Mucosa of descending colon (tissue), 3 donors: ENCODE measurements at regions not wholly inside any gene's neighbourhood (a gene's known extent, or its start where the extent isn't known, plus 50 kb on each side); places are given as distances from the start of the nearest gene placed in this dataset.

Source experiments
- ATAC-seq: fragments of 200-7000 bp; cut with Tn5 transposase; one replicate; pipeline ENCODE4 v1.9.1; 2020; ENCODE audit warnings: mild to moderate bottlenecking, moderate library complexity
- DNase-seq, 3 donors: peaks; one replicate each; pipeline ENCODE4 v3.0.0-alpha.2; 2020
- H3K36me3 ChIP-seq: fragments of 200-600 bp; one replicate; pipeline ENCODE4 v1.8.0; 2021; ENCODE audit warnings: low read depth, mild to moderate bottlenecking
- H3K4me1 ChIP-seq: fragments of 200-600 bp; one replicate; pipeline ENCODE4 v1.8.0; 2021; ENCODE audit warnings: low read depth, mild to moderate bottlenecking
- H3K4me3 ChIP-seq: fragments of 200-600 bp; one replicate; pipeline ENCODE4 v1.8.0; 2021; ENCODE audit warnings: mild to moderate bottlenecking
- H3K9me3 ChIP-seq: fragments of 200-600 bp; one replicate; pipeline ENCODE4 v1.8.0; 2021; ENCODE audit warnings: mild to moderate bottlenecking
- intact Hi-C, 2 donors: fragments of 100-400 bp; cut with DNase I in 1 of 2; cut with micrococcal nuclease in 1 of 2; formaldehyde crosslinking; loops; one replicate each; pipeline versions ENCODE4 v1.11.0 to v1.11.1; 2022; cut with DNase I, micrococcal nuclease
- TF ChIP-seq, protein P1 (sequence below): fragments of 200-600 bp; IDR thresholded peaks from one replicate; pipeline ENCODE4 v1.8.0; 2022; ENCODE audit warnings: antibody characterized with exemption, mild to moderate bottlenecking
- donor health status: DM: no; HTN: no; CAD: no; lungs with moderate emphysema.
- donor health status: DM: no; HTN: no; CAD: no.
- donor health status: DM: no; HTN: yes; CAD: no.

DNA sequence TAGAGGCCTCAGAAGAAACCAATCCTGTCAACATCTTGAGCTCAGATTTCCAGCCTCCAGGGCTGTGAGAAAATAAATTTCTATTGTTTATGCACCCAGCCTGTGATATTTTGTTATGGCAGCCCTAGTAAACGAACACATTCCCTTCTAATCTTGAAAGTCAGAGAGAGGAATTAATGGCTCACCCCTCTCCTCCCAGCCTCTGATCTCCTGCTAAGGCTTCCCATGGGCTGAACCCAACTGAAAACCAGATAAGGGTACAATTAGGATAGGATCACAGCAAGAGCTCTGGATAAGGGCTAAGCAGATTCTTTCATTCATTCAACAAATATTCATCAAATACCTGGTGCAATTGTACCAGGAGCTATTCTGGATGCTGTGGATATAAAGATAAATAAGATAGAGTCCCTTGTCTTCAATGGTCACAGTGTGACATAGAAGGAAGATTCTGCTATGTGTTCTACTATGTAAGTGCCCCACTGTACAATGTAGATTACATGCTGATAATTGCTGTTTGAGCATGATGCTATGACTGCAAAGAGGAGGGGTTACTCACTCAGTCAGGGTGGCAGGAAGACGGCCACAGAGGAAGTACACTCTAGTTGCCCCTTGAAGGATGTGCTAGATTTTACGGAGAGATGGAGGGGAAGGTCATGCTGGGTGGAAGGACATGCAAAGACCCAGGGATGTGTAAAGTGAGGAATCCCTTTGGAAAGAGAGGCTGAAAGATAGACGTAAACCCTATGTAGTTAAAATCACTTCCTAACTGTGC lies 203.3 kb upstream of the JUN start:
- no peaks in the 10 kb centered on the region for H3K4me1 ChIP-seq
- no peaks in the 10 kb centered on the region for H3K9me3 ChIP-seq
- DNase-seq (no peak), ATAC-seq (peak; percentile 47)
- H3K36me3 ChIP-seq: no peaks in the 10 kb centered on the region
- TF ChIP-seq, protein P1, sequence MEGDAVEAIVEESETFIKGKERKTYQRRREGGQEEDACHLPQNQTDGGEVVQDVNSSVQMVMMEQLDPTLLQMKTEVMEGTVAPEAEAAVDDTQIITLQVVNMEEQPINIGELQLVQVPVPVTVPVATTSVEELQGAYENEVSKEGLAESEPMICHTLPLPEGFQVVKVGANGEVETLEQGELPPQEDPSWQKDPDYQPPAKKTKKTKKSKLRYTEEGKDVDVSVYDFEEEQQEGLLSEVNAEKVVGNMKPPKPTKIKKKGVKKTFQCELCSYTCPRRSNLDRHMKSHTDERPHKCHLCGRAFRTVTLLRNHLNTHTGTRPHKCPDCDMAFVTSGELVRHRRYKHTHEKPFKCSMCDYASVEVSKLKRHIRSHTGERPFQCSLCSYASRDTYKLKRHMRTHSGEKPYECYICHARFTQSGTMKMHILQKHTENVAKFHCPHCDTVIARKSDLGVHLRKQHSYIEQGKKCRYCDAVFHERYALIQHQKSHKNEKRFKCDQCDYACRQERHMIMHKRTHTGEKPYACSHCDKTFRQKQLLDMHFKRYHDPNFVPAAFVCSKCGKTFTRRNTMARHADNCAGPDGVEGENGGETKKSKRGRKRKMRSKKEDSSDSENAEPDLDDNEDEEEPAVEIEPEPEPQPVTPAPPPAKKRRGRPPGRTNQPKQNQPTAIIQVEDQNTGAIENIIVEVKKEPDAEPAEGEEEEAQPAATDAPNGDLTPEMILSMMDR: no peak
- no peak overlapping the region for H3K4me3 ChIP-seq
- intact Hi-C loops: no loop called here

GRCh38 chr1:58988752-58989151 lies 204.9 kb upstream of the JUN start:
- ATAC-seq: no peak
- Histone ChIP-seq H3K36me3 (no peaks in the 10 kb centered on the region), H3K9me3 (no peaks in the 10 kb centered on the region), H3K4me3 (no peak overlapping the region), H3K4me1 (no peaks in the 10 kb centered on the region)
- DNase-seq: no peak
- intact Hi-C loops: no loop called here
- TF ChIP-seq, protein P1: no peak

- Histone ChIP-seq H3K9me3 (no peaks in the 10 kb centered on the region), H3K36me3 (no peaks in the 10 kb centered on the region), H3K4me3 (no peak overlapping the region), H3K4me1 (no peaks in the 10 kb centered on the region)
- ATAC-seq (no peak), DNase-seq (no peak)
- intact Hi-C loops: no loop called here
- TF ChIP-seq, protein P1: no peak
Measured at GRCh38 chr1:58989845-58990244, 206.0 kb upstream of the JUN start.

GRCh38 chr1:58991305-58991704 lies 207.5 kb upstream of the JUN start:
- no peaks in the 10 kb centered on the region for H3K9me3 ChIP-seq
- TF ChIP-seq, protein P1: no peak
- intact Hi-C loops: no loop called here
- DNase-seq (no peak), ATAC-seq (no peak)
- no peaks in the 10 kb centered on the region for H3K4me1 ChIP-seq
- H3K4me3 ChIP-seq: no peak overlapping the region
- H3K36me3 ChIP-seq: no peaks in the 10 kb centered on the region

GRCh38 chr1:58992643-58993042 lies 208.8 kb upstream of the JUN start:
- TF ChIP-seq, protein P1: no peak
- ATAC-seq (no peak), DNase-seq (no peak)
- intact Hi-C loops: no loop called here
- H3K36me3 ChIP-seq: no peaks in the 10 kb centered on the region
- H3K4me3 ChIP-seq: no peak overlapping the region
- no peaks in the 10 kb centered on the region for H3K4me1 ChIP-seq
- H3K9me3 ChIP-seq: no peaks in the 10 kb centered on the region
